K562 (cell line): ENCODE measurements at regions not wholly inside any gene's neighbourhood (a gene's known extent, or its start where the extent isn't known, plus 50 kb on each side); places are given as distances from the start of the nearest gene placed in this dataset.

Source experiments
- ATAC-seq: fragments of 200-7000 bp; cut with Tn5 transposase; 3 replicates; pipeline ENCODE4 v1.9.1; 2020; ENCODE audit warnings: moderate library complexity
- BruUV-seq: library from RNA; stranded (reverse); fragments of 400-500 nt; replicated peaks from 2 replicates; lab custom pipeline; 2021; lab: Mats Ljungman, UMichigan
- CTCF ChIA-PET: fragments of 300-600 bp; formaldehyde crosslinking; extraction: SDS; loops from one replicate; lab custom pipeline; 2021; ENCODE audit warnings: low intra/inter-chr PET ratio; lab: Yijun Ruan, JAX
- POLR2A ChIA-PET: fragments of 300-600, 350-650 bp; sonication (Branson Sonifier 250); formaldehyde crosslinking; extraction: SDS; loops from one replicate; lab custom pipeline; 2021; ENCODE audit warnings: antibody characterized with exemption, inconsistent platforms; lab: Yijun Ruan, JAX
- DNase-seq, 4 experiments: peaks; one replicate each; pipeline versions ENCODE4 v3.0.0 to v3.0.0-alpha.2; 2011 to 2018; ENCODE audit warnings: low spot score in 3 of 4, mixed read lengths in 3 of 4; ENCODE audit errors: extremely low read depth in 1 of 4
- FAIRE-seq: peaks from 2 replicates; lab custom pipeline; 2011; peaks lifted over from hg19 to GRCh38; lab: Jason Lieb, UNC
- H2AFZ ChIP-seq: 2 replicates; pipeline ENCODE4 v1.6.0; 2011; ENCODE audit warnings: low read depth, low read length, control low read depth, inconsistent platforms
- H3K27ac ChIP-seq: fragments of 200-600 bp; 3 replicates; pipeline ENCODE4 v1.8.0; 2011; ENCODE audit warnings: low read depth, mild to moderate bottlenecking, control low read depth, inconsistent platforms, low read length, moderate library complexity, mixed read lengths; ENCODE audit errors: extremely low read depth
- H3K27me3 ChIP-seq, 2 experiments: fragments of 300-600 bp in 1 of 2; 2 replicates in 1 of 2; 3 replicates in 1 of 2; pipeline versions ENCODE4 v1.6.0 to v1.8.0; 2011; ENCODE audit warnings: inconsistent platforms in 2 of 2, low read length in 2 of 2, mild to moderate bottlenecking in 1 of 2, mixed read lengths in 1 of 2, moderate library complexity in 1 of 2; ENCODE audit not compliant: control insufficient read depth in 2 of 2, insufficient read depth in 2 of 2
- H3K36me3 ChIP-seq: fragments of 300-600 bp; 3 replicates; pipeline ENCODE4 v1.8.0; 2011; ENCODE audit warnings: mild to moderate bottlenecking, low read length, inconsistent platforms; ENCODE audit not compliant: control insufficient read depth, insufficient read depth
- H3K4me1 ChIP-seq, 2 experiments: fragments of 200-600 bp in 1 of 2; replicated peaks in 1 of 2; 2 replicates in 1 of 2; 3 replicates in 1 of 2; pipeline versions ENCODE4 v1.5.1 to v1.8.0; 2011; ENCODE audit warnings: inconsistent platforms in 2 of 2, low read length in 2 of 2, mild to moderate bottlenecking in 1 of 2, mixed read lengths in 1 of 2, moderate library complexity in 1 of 2; ENCODE audit not compliant: control insufficient read depth in 2 of 2, insufficient read depth in 2 of 2
- H3K4me2 ChIP-seq: 2 replicates; pipeline ENCODE4 v1.6.1; 2011; ENCODE audit warnings: low read length, control low read depth, inconsistent platforms, mixed read lengths; ENCODE audit not compliant: insufficient read depth
- H3K4me3 ChIP-seq: fragments of 200-600 bp; sonication (generic), shearing (Covaris generic); 2 replicates; pipeline ENCODE4 v1.5.1; 2016; ENCODE audit warnings: control low read depth, inconsistent platforms
- H3K79me2 ChIP-seq: fragments of 200-600 bp; 3 replicates; pipeline ENCODE4 v1.8.0; 2011; ENCODE audit warnings: low read length, inconsistent platforms; ENCODE audit not compliant: control insufficient read depth, insufficient read depth
- H3K9ac ChIP-seq, 2 experiments: 2 replicates each; pipeline versions ENCODE4 v1.6.0 to v1.6.1; 2011; ENCODE audit warnings: low read depth in 2 of 2, low read length in 2 of 2, control low read depth in 1 of 2, inconsistent platforms in 1 of 2, mild to moderate bottlenecking in 1 of 2, mixed read lengths in 1 of 2; ENCODE audit not compliant: insufficient read depth in 1 of 2
- H3K9me1 ChIP-seq: one replicate; pipeline ENCODE4 v1.6.0; 2011; ENCODE audit warnings: inconsistent platforms, mild to moderate bottlenecking, low read length, moderate library complexity; ENCODE audit not compliant: control insufficient read depth, insufficient read depth
- H3K9me3 ChIP-seq: replicated peaks from 2 replicates; pipeline ENCODE4 v1.5.1; 2011; ENCODE audit warnings: low read depth, low read length, inconsistent platforms; ENCODE audit not compliant: control insufficient read depth, insufficient read depth
- H4K20me1 ChIP-seq: replicated peaks from 2 replicates; pipeline ENCODE4 v1.6.1; 2011; ENCODE audit warnings: low read length, inconsistent platforms, mixed read lengths; ENCODE audit not compliant: control insufficient read depth, insufficient read depth
- ARID2 ChIP-seq: fragments of 450-650 bp; IDR thresholded peaks from 2 replicates; pipeline ENCODE4 v1.6.1; 2017; ENCODE audit warnings: antibody characterized with exemption, mild to moderate bottlenecking
- HMG20A ChIP-seq: fragments of 450-650 bp; formaldehyde crosslinking; conservative IDR thresholded peaks from 2 replicates; pipeline ENCODE4 v1.4.0; 2020; ENCODE audit warnings: mild to moderate bottlenecking, mixed read lengths
- HNRNPK ChIP-seq: fragments of 200-400 bp; formaldehyde crosslinking; IDR thresholded peaks from one replicate; pipeline ENCODE4 v1.6.1; 2018; ENCODE audit warnings: mild to moderate bottlenecking, low read depth, low read length; ENCODE audit not compliant: poor library complexity, severe bottlenecking
- KDM5B ChIP-seq: fragments of 200-600 bp; sonication (generic); IDR thresholded peaks from 2 replicates; pipeline ENCODE4 v1.6.1; 2012; ENCODE audit warnings: low read depth, mild to moderate bottlenecking, moderate library complexity, low read length, control low read depth, inconsistent platforms; ENCODE audit not compliant: insufficient replicate concordance
- NCOA6 ChIP-seq: fragments of 450-650 bp; IDR thresholded peaks from 2 replicates; pipeline ENCODE4 v1.6.1; 2017; ENCODE audit warnings: mild to moderate bottlenecking
- SPI1 ChIP-seq: IDR thresholded peaks from 2 replicates; pipeline ENCODE4 v1.6.1; 2011; ENCODE audit warnings: low read depth, low read length, control low read depth, borderline replicate concordance
- SRSF3 ChIP-seq: fragments of 200-400 bp; formaldehyde crosslinking; IDR thresholded peaks from 2 replicates; pipeline ENCODE4 v1.6.1; 2016; ENCODE audit warnings: mild to moderate bottlenecking, low read length, moderate library complexity; ENCODE audit not compliant: insufficient read depth
- ZBTB33 ChIP-seq: sonication (generic); formaldehyde crosslinking; IDR thresholded peaks from 2 replicates; pipeline ENCODE4 v1.8.1; 2023; ENCODE audit warnings: mild to moderate bottlenecking, missing genetic modification reagents
- ZNF212 ChIP-seq: fragments of 450-650 bp; formaldehyde crosslinking; IDR thresholded peaks from 2 replicates; pipeline ENCODE4 v1.4.0; 2020; ENCODE audit warnings: mild to moderate bottlenecking
- ZNF644 ChIP-seq: fragments of 200-800 bp; sonication (Bioruptor generic); IDR thresholded peaks from 2 replicates; pipeline ENCODE4 v1.6.1; 2016; ENCODE audit warnings: low read depth, missing genetic modification characterization, missing compliant biosample characterization
- WGBS: fragments of 100-300 bp; shearing (Covaris generic); methylation state at CpG from one replicate; pipeline ENCODE4 v1.1.6; 2016; ENCODE audit warnings: low coverage, mixed read lengths; ENCODE audit not compliant: insufficient coverage; ENCODE audit errors: missing lambda C conversion rate; 5-methylcytosine and 5-hydroxymethylcytosine counted together
- in situ Hi-C: fragments of 300-500 bp; cut with MboI; formaldehyde crosslinking; loops from 4 replicates; pipeline ENCODE4 v1.15.0; 2018; ENCODE audit warnings: inconsistent platforms, mixed read lengths
- intact Hi-C: fragments of 100-400 bp; cut with micrococcal nuclease; formaldehyde crosslinking; loops from 2 replicates; pipeline ENCODE4 v1.14.2; 2022
- TF ChIP-seq, protein P1 (sequence below): fragments of 450-650 bp; IDR thresholded peaks from 2 replicates; pipeline ENCODE4 v1.6.1; 2016; ENCODE audit warnings: low read depth, mild to moderate bottlenecking, moderate library complexity
- TF ChIP-seq, protein P2 (sequence below): IDR thresholded peaks from 2 replicates; pipeline ENCODE4 v1.6.1; 2016; ENCODE audit warnings: missing genetic modification characterization, missing compliant biosample characterization

- FAIRE-seq (no peak), ATAC-seq (no peak)
- intact Hi-C loops, result no loop called here
- H2AFZ ChIP-seq, result no peak overlapping the region
- WGBS, result 0% methylated on average over 2 of the region's 3 CpGs
- H3K4me3 ChIP-seq, result no peak overlapping the region
- no peaks in the 10 kb centered on the region for H4K20me1 ChIP-seq
- POLR2A ChIA-PET, result no interaction called here
- H3K9ac ChIP-seq, result no peak overlapping the region
- H3K27ac ChIP-seq, result no peak overlapping the region
- no peak overlapping the region for H3K4me2 ChIP-seq
- TF ChIP-seq SPI1 (peak; percentile 47; the same call in 1 of the 2 replicates), ZNF644 (no peak)
- TF ChIP-seq, all 486 proteins: peak for 1
- no peaks in the 10 kb centered on the region for H3K79me2 ChIP-seq
- H3K9me3 ChIP-seq, result no peaks in the 10 kb centered on the region
- BruUV-seq, result no TSS peak
- in situ Hi-C loops, result no loop called here
- CTCF ChIA-PET, result no interaction called here
- H3K9me1 ChIP-seq, result no peaks in the 10 kb centered on the region
- H3K27me3 ChIP-seq, result peaks cover 0 to under 1% of the 10 kb centered on the region in 2 experiments; a peak in 1 of 5 replicates
- H3K4me1 ChIP-seq, result no peaks in the 10 kb centered on the region
- DNase-seq, result no peak
- H3K36me3 ChIP-seq, result no peaks in the 10 kb centered on the region
Observed at GRCh38 chr9:109926421-109926869, 146.4 kb downstream of the PALM2AKAP2 start.

GRCh38 chr9:109931623-109932022, 151.6 kb downstream of the PALM2AKAP2 start:
- Histone ChIP-seq H3K27ac (no peak overlapping the region), H3K36me3 (no peaks in the 10 kb centered on the region), H2AFZ (no peak overlapping the region), H4K20me1 (no peaks in the 10 kb centered on the region), H3K4me2 (no peak overlapping the region), H3K27me3 (peaks cover 0 to 7% of the 10 kb centered on the region in 2 experiments; a peak in 2 of 5 replicates), H3K4me1 (no peaks in the 10 kb centered on the region), H3K9me3 (no peaks in the 10 kb centered on the region), H3K9me1 (no peaks in the 10 kb centered on the region), H3K4me3 (no peak overlapping the region), H3K79me2 (no peaks in the 10 kb centered on the region), H3K9ac (no peak overlapping the region)
- FAIRE-seq (no peak), DNase-seq (no peak), ATAC-seq (no peak)
- WGBS, result 0% methylated on average over 7 of the region's 7 CpGs
- no TSS peak for BruUV-seq
- in situ Hi-C loops, result no loop called here
- intact Hi-C loops, result no loop called here
- POLR2A ChIA-PET, result no interaction called here
- CTCF ChIA-PET, result no interaction called here
- TF ChIP-seq HNRNPK, result no peak
- TF ChIP-seq, protein P1, sequence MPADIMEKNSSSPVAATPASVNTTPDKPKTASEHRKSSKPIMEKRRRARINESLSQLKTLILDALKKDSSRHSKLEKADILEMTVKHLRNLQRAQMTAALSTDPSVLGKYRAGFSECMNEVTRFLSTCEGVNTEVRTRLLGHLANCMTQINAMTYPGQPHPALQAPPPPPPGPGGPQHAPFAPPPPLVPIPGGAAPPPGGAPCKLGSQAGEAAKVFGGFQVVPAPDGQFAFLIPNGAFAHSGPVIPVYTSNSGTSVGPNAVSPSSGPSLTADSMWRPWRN, result no peak
- TF ChIP-seq SRSF3, result no peak
- TF ChIP-seq HMG20A (CRISPR knock-in tag), result no peak
- TF ChIP-seq, protein P2, sequence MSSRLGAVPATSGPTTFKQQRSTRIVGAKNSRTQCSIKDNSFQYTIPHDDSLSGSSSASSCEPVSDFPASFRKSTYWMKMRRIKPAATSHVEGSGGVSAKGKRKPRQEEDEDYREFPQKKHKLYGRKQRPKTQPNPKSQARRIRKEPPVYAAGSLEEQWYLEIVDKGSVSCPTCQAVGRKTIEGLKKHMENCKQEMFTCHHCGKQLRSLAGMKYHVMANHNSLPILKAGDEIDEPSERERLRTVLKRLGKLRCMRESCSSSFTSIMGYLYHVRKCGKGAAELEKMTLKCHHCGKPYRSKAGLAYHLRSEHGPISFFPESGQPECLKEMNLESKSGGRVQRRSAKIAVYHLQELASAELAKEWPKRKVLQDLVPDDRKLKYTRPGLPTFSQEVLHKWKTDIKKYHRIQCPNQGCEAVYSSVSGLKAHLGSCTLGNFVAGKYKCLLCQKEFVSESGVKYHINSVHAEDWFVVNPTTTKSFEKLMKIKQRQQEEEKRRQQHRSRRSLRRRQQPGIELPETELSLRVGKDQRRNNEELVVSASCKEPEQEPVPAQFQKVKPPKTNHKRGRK, result no peak
- no peak for TF ChIP-seq ARID2
- no peak for TF ChIP-seq ZBTB33 (CRISPR knock-in tag)
- no peak for TF ChIP-seq ZNF212 (CRISPR knock-in tag)
- TF ChIP-seq NCOA6, result no peak
- TF ChIP-seq KDM5B, result no peak
